Vagina (tissue), 2 donors: ENCODE measurements at regions not wholly inside any gene's neighbourhood (a gene's known extent, or its start where the extent isn't known, plus 50 kb on each side); places are given as distances from the start of the nearest gene placed in this dataset.

Experiments used
- DNase-seq, 2 donors: peaks; one replicate each; pipeline ENCODE4 v3.0.0-alpha.2; 2017; ENCODE audit errors: extremely low spot score in 2 of 2
- H3K27ac ChIP-seq: fragments of 200-600 bp; sonication (generic); one replicate; pipeline ENCODE4 v1.5.1; 2019
- H3K27me3 ChIP-seq: fragments of 200-600 bp; sonication (generic); one replicate; pipeline ENCODE4 v1.5.1; 2019
- H3K36me3 ChIP-seq, 2 donors: fragments of 200-600 bp; sonication (generic); one replicate each; pipeline ENCODE4 v1.5.1; 2017 to 2019
- H3K4me1 ChIP-seq: fragments of 200-600 bp; sonication (generic); one replicate; pipeline ENCODE4 v1.5.1; 2019
- H3K4me3 ChIP-seq, 2 donors: fragments of 200-600 bp; sonication (generic); 1 replicate in 1 of 2; 2 replicates in 1 of 2; pipeline ENCODE4 v1.5.1; 2016 to 2019
- H3K9me3 ChIP-seq: fragments of 200-600 bp; sonication (generic); one replicate; pipeline ENCODE4 v1.5.1; 2019
- CTCF ChIP-seq, 3 experiments: fragments of 450-650 bp in 2 of 3; fragments of 200-600 bp in 1 of 3; sonication (generic) in 1 of 3; IDR thresholded peaks; one replicate each; pipeline ENCODE4 v1.5.1; 2017 to 2019; ENCODE audit warnings: antibody characterized with exemption in 3 of 3, mild to moderate bottlenecking in 2 of 3, moderate library complexity in 2 of 3
- POLR2A ChIP-seq, 2 donors: fragments of 450-650 bp; IDR thresholded peaks; one replicate each; pipeline ENCODE4 v1.6.1; 2017; ENCODE audit warnings: antibody characterized with exemption in 2 of 2, mild to moderate bottlenecking in 2 of 2, moderate library complexity in 2 of 2
- POLR2AphosphoS5 ChIP-seq, 2 donors: sonication (generic); formaldehyde crosslinking; IDR thresholded peaks; one replicate each; pipeline ENCODE4 v1.9.0; 2017; ENCODE audit warnings: antibody characterized with exemption in 2 of 2, mild to moderate bottlenecking in 2 of 2, low read depth in 1 of 2; ENCODE audit not compliant: insufficient read depth in 1 of 2
- intact Hi-C: fragments of 100-400 bp; cut with DNase I; formaldehyde crosslinking; loops from one replicate; pipeline ENCODE4 v1.15.1; 2023

GRCh38 chr17:56681561-56682266 lies 88.2 kb downstream of the NOG start:
- TF ChIP-seq POLR2A (IDR thresholded peaks at IDR 0.05) (no peak), POLR2AphosphoS5 (IDR thresholded peaks at IDR 0.05; ENCODE audit: insufficient read depth in 1 of 2, low read depth in 1 of 2) (no peak), CTCF (IDR thresholded peaks at IDR 0.05) (no peak)
- H3K4me3 ChIP-seq = no peak overlapping the region
- H3K27ac ChIP-seq = no peak overlapping the region
- H3K36me3 ChIP-seq = no peaks in the 10 kb centered on the region
- H3K4me1 ChIP-seq = peaks cover 10% of the 10 kb centered on the region
- intact Hi-C loops = no loop called here
- no peak for DNase-seq
- H3K27me3 ChIP-seq = no peaks in the 10 kb centered on the region
- H3K9me3 ChIP-seq = no peaks in the 10 kb centered on the region

GRCh38 chr17:56688151-56688550 lies 94.7 kb downstream of the NOG start:
- H3K27ac ChIP-seq = no peak overlapping the region
- no peaks in the 10 kb centered on the region for H3K27me3 ChIP-seq
- TF ChIP-seq POLR2A (IDR thresholded peaks at IDR 0.05) (no peak), POLR2AphosphoS5 (IDR thresholded peaks at IDR 0.05; ENCODE audit: insufficient read depth in 1 of 2, low read depth in 1 of 2) (no peak), CTCF (IDR thresholded peaks at IDR 0.05) (no peak)
- no peaks in the 10 kb centered on the region for H3K9me3 ChIP-seq
- no peak for DNase-seq
- intact Hi-C loops = no loop called here
- no peaks in the 10 kb centered on the region for H3K4me1 ChIP-seq
- H3K4me3 ChIP-seq = no peak overlapping the region
- no peaks in the 10 kb centered on the region for H3K36me3 ChIP-seq

GRCh38 chr17:56690441-56691291 lies 97.2 kb downstream of the NOG start:
- H3K27ac ChIP-seq = no peak overlapping the region

GRCh38 chr17:56694825-56695224 lies 101.3 kb downstream of the NOG start:
- intact Hi-C loops = no loop called here

More at GRCh38 chr17:56690441-56691291, 97.2 kb downstream of the NOG start:
- no peak for DNase-seq
- H3K27me3 ChIP-seq = no peaks in the 10 kb centered on the region
- H3K9me3 ChIP-seq = no peaks in the 10 kb centered on the region
- no peak overlapping the region for H3K4me3 ChIP-seq
- TF ChIP-seq POLR2AphosphoS5 (IDR thresholded peaks at IDR 0.05; ENCODE audit: insufficient read depth in 1 of 2, low read depth in 1 of 2) (no peak), POLR2A (IDR thresholded peaks at IDR 0.05) (no peak), CTCF (IDR thresholded peaks at IDR 0.05) (no peak)
- H3K36me3 ChIP-seq = no peaks in the 10 kb centered on the region
- intact Hi-C loops = no loop called here
- H3K4me1 ChIP-seq = no peaks in the 10 kb centered on the region

More at GRCh38 chr17:56694825-56695224, 101.3 kb downstream of the NOG start:
- no peaks in the 10 kb centered on the region for H3K9me3 ChIP-seq
- H3K27me3 ChIP-seq = no peaks in the 10 kb centered on the region
- no peak for DNase-seq
- peaks cover 14% of the 10 kb centered on the region for H3K4me1 ChIP-seq
- no peaks in the 10 kb centered on the region for H3K36me3 ChIP-seq
- no peak overlapping the region for H3K4me3 ChIP-seq
- H3K27ac ChIP-seq = no peak overlapping the region
- no peak for TF ChIP-seq POLR2A (IDR thresholded peaks at IDR 0.05)
- no peak for TF ChIP-seq POLR2AphosphoS5 (IDR thresholded peaks at IDR 0.05; ENCODE audit: insufficient read depth in 1 of 2, low read depth in 1 of 2)
- no peak for TF ChIP-seq CTCF (IDR thresholded peaks at IDR 0.05)
